ENCODE measurements at regions not wholly inside any gene's neighbourhood (a gene's known extent, or its start where the extent isn't known, plus 50 kb on each side); places are given as distances from the start of the nearest gene placed in this dataset.

DNA sequence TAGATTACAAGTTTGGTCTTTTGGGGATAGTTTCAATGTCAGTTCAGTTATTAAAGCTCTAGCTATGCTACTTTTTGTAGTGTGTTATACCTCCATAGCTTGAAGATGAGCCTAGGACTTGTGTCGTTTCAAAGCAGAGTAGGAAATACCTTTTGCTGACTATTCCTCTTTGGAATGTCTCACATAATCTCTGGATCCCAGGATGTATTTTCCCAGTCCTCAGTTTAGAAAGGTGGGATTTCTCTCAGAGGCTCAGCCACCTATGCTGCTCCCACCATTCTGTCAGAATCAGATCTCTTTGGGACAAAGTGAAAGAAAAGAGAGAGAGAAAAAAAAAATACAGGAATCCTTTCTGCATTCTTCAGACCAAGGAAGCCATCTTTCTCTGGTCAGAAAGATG lies 567.5 kb upstream of the IMPG1 start:
- no peaks in the 10 kb centered on the region for H3K4me1 ChIP-seq (ENCODE audit: control insufficient read depth, insufficient read depth, low read length)
- ChIA-PET CTCF (no interaction called here), POLR2A (no interaction called here)
- TF ChIP-seq POLR2AphosphoS5 (IDR thresholded peaks at IDR 0.05; ENCODE audit: low read depth, low read length) (no peak), TCF7L2 (IDR thresholded peaks at IDR 0.05; ENCODE audit: low read depth, low read length) (no peak), SIN3A (IDR thresholded peaks at IDR 0.05; ENCODE audit: borderline replicate concordance, insufficient read depth, low read depth, low read length) (no peak)
- TF ChIP-seq, protein P1, sequence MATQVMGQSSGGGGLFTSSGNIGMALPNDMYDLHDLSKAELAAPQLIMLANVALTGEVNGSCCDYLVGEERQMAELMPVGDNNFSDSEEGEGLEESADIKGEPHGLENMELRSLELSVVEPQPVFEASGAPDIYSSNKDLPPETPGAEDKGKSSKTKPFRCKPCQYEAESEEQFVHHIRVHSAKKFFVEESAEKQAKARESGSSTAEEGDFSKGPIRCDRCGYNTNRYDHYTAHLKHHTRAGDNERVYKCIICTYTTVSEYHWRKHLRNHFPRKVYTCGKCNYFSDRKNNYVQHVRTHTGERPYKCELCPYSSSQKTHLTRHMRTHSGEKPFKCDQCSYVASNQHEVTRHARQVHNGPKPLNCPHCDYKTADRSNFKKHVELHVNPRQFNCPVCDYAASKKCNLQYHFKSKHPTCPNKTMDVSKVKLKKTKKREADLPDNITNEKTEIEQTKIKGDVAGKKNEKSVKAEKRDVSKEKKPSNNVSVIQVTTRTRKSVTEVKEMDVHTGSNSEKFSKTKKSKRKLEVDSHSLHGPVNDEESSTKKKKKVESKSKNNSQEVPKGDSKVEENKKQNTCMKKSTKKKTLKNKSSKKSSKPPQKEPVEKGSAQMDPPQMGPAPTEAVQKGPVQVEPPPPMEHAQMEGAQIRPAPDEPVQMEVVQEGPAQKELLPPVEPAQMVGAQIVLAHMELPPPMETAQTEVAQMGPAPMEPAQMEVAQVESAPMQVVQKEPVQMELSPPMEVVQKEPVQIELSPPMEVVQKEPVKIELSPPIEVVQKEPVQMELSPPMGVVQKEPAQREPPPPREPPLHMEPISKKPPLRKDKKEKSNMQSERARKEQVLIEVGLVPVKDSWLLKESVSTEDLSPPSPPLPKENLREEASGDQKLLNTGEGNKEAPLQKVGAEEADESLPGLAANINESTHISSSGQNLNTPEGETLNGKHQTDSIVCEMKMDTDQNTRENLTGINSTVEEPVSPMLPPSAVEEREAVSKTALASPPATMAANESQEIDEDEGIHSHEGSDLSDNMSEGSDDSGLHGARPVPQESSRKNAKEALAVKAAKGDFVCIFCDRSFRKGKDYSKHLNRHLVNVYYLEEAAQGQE (IDR thresholded peaks at IDR 0.05; ENCODE audit: insufficient read depth in 1 of 2, low read depth in 2 of 2, low read length in 1 of 2) = no peak
- TF ChIP-seq, protein P2, sequence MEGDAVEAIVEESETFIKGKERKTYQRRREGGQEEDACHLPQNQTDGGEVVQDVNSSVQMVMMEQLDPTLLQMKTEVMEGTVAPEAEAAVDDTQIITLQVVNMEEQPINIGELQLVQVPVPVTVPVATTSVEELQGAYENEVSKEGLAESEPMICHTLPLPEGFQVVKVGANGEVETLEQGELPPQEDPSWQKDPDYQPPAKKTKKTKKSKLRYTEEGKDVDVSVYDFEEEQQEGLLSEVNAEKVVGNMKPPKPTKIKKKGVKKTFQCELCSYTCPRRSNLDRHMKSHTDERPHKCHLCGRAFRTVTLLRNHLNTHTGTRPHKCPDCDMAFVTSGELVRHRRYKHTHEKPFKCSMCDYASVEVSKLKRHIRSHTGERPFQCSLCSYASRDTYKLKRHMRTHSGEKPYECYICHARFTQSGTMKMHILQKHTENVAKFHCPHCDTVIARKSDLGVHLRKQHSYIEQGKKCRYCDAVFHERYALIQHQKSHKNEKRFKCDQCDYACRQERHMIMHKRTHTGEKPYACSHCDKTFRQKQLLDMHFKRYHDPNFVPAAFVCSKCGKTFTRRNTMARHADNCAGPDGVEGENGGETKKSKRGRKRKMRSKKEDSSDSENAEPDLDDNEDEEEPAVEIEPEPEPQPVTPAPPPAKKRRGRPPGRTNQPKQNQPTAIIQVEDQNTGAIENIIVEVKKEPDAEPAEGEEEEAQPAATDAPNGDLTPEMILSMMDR (IDR thresholded peaks at IDR 0.05) = no peak
- H3K27ac ChIP-seq (ENCODE audit: low read length) = no peak overlapping the region
- no peak for ATAC-seq
- no peaks in the 10 kb centered on the region for H3K9me3 ChIP-seq (ENCODE audit: control insufficient read depth, insufficient read depth, low read depth, low read length)
- DNase-seq (ENCODE audit: low read depth, low spot score) = no peak
- H3K4me3 ChIP-seq (ENCODE audit: low read depth in 2 of 2, low read length in 2 of 2) = no peak overlapping the region
- H3K36me3 ChIP-seq (ENCODE audit: control insufficient read depth, insufficient read depth, low read length) = no peaks in the 10 kb centered on the region
- no TSS peak for BruUV-seq (replicated peaks)
- intact Hi-C loops (cut with micrococcal nuclease; ENCODE audit: unreplicated experiment) = no loop called here
- in situ Hi-C loops (cut with HindIII; ENCODE audit: low pct_unique_long_range_greater_than_20kb, low sequenced_read_pairs) = no loop called here
- H3K27me3 ChIP-seq (ENCODE audit: control insufficient read depth, insufficient read depth, low read length) = no peaks in the 10 kb centered on the region

DNA sequence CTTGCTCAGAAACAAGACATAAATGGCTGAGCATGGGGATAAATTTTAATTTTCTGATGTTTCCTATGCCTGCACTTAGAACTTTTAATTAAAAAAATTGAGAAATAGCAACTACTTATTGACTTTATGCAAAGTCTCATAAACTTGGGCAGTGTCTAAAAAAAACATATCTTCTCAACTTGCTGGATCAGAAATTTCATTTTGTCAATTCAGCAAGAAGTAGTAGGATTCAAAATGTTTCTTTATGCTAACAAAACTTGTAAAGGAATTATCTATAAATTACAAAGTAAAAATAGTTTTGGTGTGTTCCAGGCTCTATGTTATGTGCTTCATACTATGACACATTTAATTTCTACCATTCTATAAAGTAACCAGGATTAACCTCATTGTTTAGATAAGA lies 562.2 kb upstream of the IMPG1 start:
- Histone ChIP-seq H3K4me1 (ENCODE audit: control insufficient read depth, insufficient read depth, low read length) (no peaks in the 10 kb centered on the region), H3K36me3 (ENCODE audit: control insufficient read depth, insufficient read depth, low read length) (no peaks in the 10 kb centered on the region), H3K27me3 (ENCODE audit: control insufficient read depth, insufficient read depth, low read length) (no peaks in the 10 kb centered on the region), H3K27ac (ENCODE audit: low read length) (no peak overlapping the region), H3K9me3 (ENCODE audit: control insufficient read depth, insufficient read depth, low read depth, low read length) (no peaks in the 10 kb centered on the region), H3K4me3 (ENCODE audit: low read depth in 2 of 2, low read length in 2 of 2) (no peak overlapping the region)
- CTCF ChIA-PET = no interaction called here
- BruUV-seq (replicated peaks) = no TSS peak
- DNase-seq (ENCODE audit: low read depth, low spot score) (no peak), ATAC-seq (no peak)
- POLR2A ChIA-PET = no interaction called here
- in situ Hi-C loops (cut with HindIII; ENCODE audit: low pct_unique_long_range_greater_than_20kb, low sequenced_read_pairs) (no loop called here), intact Hi-C loops (cut with micrococcal nuclease; ENCODE audit: unreplicated experiment) (no loop called here)
- TF ChIP-seq, protein P1 (IDR thresholded peaks at IDR 0.05; ENCODE audit: insufficient read depth in 1 of 2, low read depth in 2 of 2, low read length in 1 of 2) = no peak
- TF ChIP-seq POLR2AphosphoS5 (IDR thresholded peaks at IDR 0.05; ENCODE audit: low read depth, low read length) = no peak
- no peak for TF ChIP-seq SIN3A (IDR thresholded peaks at IDR 0.05; ENCODE audit: borderline replicate concordance, insufficient read depth, low read depth, low read length)
- no peak for TF ChIP-seq TCF7L2 (IDR thresholded peaks at IDR 0.05; ENCODE audit: low read depth, low read length)
- TF ChIP-seq, protein P2 (IDR thresholded peaks at IDR 0.05) = no peak

Data from Panc1 (cell line).